ENCODE measurements at regions not wholly inside any gene's neighbourhood (a gene's known extent, or its start where the extent isn't known, plus 50 kb on each side); places are given as distances from the start of the nearest gene placed in this dataset.

- no peak for TF ChIP-seq CTCF (conservative IDR thresholded peaks at IDR 0.05; ENCODE audit: low read depth, low read length)
- TF ChIP-seq EZH2 (IDR thresholded peaks at IDR 0.05; ENCODE audit: borderline replicate concordance, low read depth, low read length, poor library complexity, severe bottlenecking) = no peak
These were observed 231.3 kb upstream of the AMIGO2 start for GRCh38 chr12:47311010-47311409.
